ENCODE measurements at regions not wholly inside any gene's neighbourhood (a gene's known extent, or its start where the extent isn't known, plus 50 kb on each side); places are given as distances from the start of the nearest gene placed in this dataset.

DNA sequence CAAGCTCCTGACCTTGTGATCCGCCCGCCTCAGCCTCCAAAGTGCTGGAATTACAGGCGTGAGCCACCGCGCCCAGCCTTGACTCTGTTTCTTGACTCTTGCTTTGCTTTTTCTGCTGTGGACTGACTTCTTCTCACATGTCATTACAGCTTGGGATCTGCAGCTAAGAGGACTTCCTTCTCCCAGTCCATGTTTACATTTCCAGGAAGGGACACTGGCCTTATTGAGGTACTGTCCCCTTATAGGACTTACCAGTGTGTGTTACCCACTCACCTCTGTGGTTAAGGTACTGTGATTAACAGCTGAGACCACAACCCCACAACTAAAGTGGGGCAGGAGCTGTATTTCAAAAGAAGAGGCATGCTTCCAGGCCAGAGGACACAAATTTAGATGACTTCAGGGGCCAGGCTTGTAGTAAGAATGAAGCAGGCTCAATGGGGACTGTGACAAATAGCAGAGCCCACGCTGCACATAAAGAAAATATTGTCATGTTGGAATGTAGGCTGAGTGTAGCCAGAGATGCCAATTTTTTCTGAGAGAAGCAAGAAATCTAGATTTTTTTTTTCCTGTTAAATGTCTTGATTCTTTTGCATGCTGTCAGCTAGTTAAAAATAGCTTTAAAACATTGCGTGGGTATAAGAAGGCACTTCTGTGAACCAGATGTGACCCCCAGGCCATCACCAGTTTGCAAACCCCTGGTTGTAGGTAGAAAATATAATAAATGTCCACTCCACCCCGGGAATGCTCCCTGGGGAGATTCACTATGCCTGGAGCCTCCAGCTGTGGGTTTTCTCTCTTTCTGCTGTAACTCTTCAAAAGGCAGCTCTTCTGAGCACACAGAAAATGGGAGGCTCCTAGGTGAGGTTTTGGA is 75.0 kb downstream of the PTPDC1 start:
- TF ChIP-seq POLR2AphosphoS5 (IDR thresholded peaks at IDR 0.05) (no peak), CTCF (IDR thresholded peaks at IDR 0.05) (no peak), POLR2A (IDR thresholded peaks at IDR 0.05) (no peak)
- intact Hi-C loops (cut with DNase I; ENCODE audit: low total_unique reads), result no loop called here
- Histone ChIP-seq H3K36me3 (no peaks in the 10 kb centered on the region), H3K4me1 (peaks cover 7 to 14% of the 10 kb centered on the region in 2 donors), H3K27ac (peak overlapping the region; percentile 26 to 44), H3K4me3 (no peak overlapping the region), H3K27me3 (no peaks in the 10 kb centered on the region), H3K9me3 (no peaks in the 10 kb centered on the region)
- no peak for DNase-seq (ENCODE audit: low spot score in 2 of 2)

DNA sequence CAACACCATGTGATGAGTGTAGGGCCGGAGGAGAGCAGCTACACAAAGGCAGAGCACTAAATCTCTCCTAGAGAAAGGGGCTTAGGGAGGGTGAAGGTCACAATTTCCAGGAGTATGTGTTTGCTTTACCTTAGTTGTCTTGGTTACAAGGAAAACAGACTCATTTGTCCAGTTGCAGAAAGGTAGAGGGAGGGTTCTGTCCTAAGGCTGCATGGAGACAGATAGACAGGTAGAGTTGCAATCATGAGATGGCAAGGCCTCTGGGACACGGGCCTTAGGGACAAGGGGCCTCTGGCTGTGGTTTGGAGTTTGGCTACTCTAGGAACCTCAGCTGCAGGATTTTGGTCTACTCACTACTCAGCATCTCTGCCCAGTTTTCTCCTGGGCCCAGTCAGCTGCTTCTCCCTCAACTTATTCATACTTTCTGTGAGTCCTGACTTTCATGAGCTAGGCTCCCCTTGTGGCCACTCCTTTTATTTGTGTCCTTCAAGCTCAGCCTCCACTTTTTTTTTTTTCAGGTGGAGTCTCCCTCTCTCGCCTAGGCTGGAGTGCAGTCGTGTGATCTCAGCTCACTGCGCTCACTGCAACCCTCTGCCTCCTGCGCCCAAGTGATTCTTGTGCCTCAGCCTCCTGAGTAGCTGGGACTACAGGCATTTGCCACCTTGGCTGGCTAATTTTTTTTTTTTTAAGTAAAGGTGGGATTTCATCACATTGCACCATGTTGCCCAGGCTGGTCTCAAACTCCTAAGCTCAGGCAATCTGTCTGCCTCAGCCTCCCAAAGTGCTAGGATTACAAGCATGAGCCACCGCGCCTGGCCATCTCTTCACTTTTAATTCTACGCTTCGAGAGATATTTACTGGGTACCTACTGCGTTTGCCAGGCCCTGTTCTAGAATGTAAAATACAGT is 76.6 kb downstream of the PTPDC1 start:
- no peak for TF ChIP-seq CTCF (IDR thresholded peaks at IDR 0.05)
- TF ChIP-seq POLR2A (IDR thresholded peaks at IDR 0.05), result no peak
- no peak for TF ChIP-seq POLR2AphosphoS5 (IDR thresholded peaks at IDR 0.05)
- no peaks in the 10 kb centered on the region for H3K9me3 ChIP-seq
- no peaks in the 10 kb centered on the region for H3K27me3 ChIP-seq
- no peak for DNase-seq (ENCODE audit: low spot score in 2 of 2)
- H3K36me3 ChIP-seq, result no peaks in the 10 kb centered on the region
- no peak overlapping the region for H3K4me3 ChIP-seq
- H3K4me1 ChIP-seq, result peaks cover 7 to 14% of the 10 kb centered on the region in 2 donors
- no peak overlapping the region for H3K27ac ChIP-seq
- intact Hi-C loops (cut with DNase I; ENCODE audit: low total_unique reads), result no loop called here

DNA sequence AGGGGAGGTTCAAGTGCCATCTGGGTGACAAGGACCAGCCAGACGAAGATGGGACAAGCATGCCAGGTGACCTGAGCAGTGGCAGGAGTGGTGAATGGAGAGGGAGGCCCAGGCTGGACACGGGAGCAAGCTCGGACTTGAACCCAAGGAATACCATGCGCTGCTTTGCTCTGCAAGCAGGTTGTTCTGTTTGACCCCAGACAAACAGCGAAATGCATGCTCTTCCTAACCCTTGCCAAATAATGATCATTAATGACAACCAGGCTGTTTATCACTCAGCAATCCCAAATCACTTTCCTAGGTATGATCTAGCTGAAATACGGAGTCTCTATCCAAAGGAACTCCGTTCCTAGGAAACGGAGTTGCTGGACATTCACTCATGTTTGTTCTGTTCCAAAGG is 77.4 kb downstream of the PTPDC1 start:
- peaks cover 4 to 9% of the 10 kb centered on the region in 2 donors for H3K4me1 ChIP-seq
- no peak overlapping the region for H3K4me3 ChIP-seq
- no peaks in the 10 kb centered on the region for H3K27me3 ChIP-seq
- DNase-seq (ENCODE audit: low spot score in 2 of 2), result no peak
- intact Hi-C loops (cut with DNase I; ENCODE audit: low total_unique reads), result no loop called here
- no peak for TF ChIP-seq POLR2AphosphoS5 (IDR thresholded peaks at IDR 0.05)
- TF ChIP-seq CTCF (IDR thresholded peaks at IDR 0.05), result no peak
- no peak for TF ChIP-seq POLR2A (IDR thresholded peaks at IDR 0.05)
- H3K27ac ChIP-seq, result no peak overlapping the region
- no peaks in the 10 kb centered on the region for H3K36me3 ChIP-seq
- H3K9me3 ChIP-seq, result no peaks in the 10 kb centered on the region

DNA sequence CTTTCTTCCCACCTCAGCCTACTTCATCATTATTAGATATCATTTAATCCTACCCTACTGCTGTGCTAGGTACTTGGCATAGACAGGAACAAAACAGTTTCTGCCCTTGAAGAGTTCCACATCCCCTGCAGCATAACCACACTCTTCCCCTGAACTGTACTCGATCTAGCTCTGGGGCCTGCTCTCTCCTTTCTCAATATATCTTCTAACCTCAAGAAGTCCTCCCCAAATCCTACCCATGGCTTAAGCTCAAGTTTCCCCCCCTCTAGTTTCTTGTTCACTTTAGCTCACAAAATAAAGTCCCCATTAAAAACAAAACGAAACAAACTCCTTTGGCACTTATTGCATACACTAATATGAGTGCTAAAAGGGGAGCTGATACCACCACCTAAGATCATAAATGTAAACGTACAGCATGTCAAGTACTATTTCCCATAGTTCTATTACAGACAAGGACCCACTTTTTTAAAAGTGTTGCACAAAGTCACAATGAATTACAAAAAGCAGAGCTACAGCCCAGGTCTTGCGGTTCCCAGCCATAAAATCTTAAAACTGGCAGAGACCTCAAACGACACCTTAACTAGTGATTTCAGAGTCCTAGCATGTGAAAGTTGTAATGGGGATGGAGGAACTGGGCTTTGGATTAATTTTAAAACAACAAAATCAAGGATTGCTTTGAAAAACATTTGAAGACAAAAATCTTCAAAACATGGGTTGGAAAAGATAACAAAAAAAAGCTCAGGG is 80.7 kb downstream of the PTPDC1 start:
- TF ChIP-seq CTCF (IDR thresholded peaks at IDR 0.05) (no peak), POLR2A (IDR thresholded peaks at IDR 0.05) (no peak), POLR2AphosphoS5 (IDR thresholded peaks at IDR 0.05) (no peak)
- Histone ChIP-seq H3K9me3 (no peaks in the 10 kb centered on the region), H3K4me1 (peaks cover 0 to 20% of the 10 kb centered on the region in 2 donors), H3K27ac (peak overlapping the region in 1 of 2 donors; percentile 100), H3K36me3 (no peaks in the 10 kb centered on the region), H3K4me3 (peak overlapping the region in 1 of 3 donors; percentile 90), H3K27me3 (no peaks in the 10 kb centered on the region)
- intact Hi-C loops (cut with DNase I; ENCODE audit: low total_unique reads), result no loop called here
- no peak for DNase-seq (ENCODE audit: low spot score in 2 of 2)

All from breast epithelium (tissue), 4 donors.